Hepatic stellate cell (primary cell): ENCODE measurements at regions not wholly inside any gene's neighbourhood (a gene's known extent, or its start where the extent isn't known, plus 50 kb on each side); places are given as distances from the start of the nearest gene placed in this dataset.
A peak's percentile ranks its signal among the peaks of the same experiment; 100 is the strongest.
"Not testable (repeated sequence)": the region's sequence is repeated elsewhere in the genome, so short reads cannot be mapped to it uniquely, and the experiment has no call there.

Source experiments
- DNase-seq: peaks from one replicate; pipeline ENCODE4 v3.0.0; 2011; ENCODE audit warnings: low spot score

GRCh38 chr7:32816409-32816948, 75.1 kb downstream of the KBTBD2 start:
- DNase-seq: not testable (repeated sequence)

- not testable (repeated sequence) for DNase-seq
Measured at GRCh38 chr7:32814779-32815178, 76.8 kb downstream of the KBTBD2 start.

GRCh38 chr7:32809871-32810270, 81.7 kb downstream of the KBTBD2 start:
- no peak for DNase-seq

GRCh38 chr7:32809347-32809746, 82.2 kb downstream of the KBTBD2 start:
- no peak for DNase-seq

GRCh38 chr7:32803406-32804141, 88.0 kb downstream of the KBTBD2 start:
- no peak for DNase-seq

- no peak for DNase-seq
Measured at GRCh38 chr7:32802305-32802910, 89.2 kb downstream of the KBTBD2 start.

GRCh38 chr7:32793053-32793452, 98.5 kb downstream of the KBTBD2 start:
- not testable (repeated sequence) for DNase-seq

- peak; percentile 49 for DNase-seq
Measured at GRCh38 chr7:32790766-32791430, 100.7 kb downstream of the KBTBD2 start.

GRCh38 chr7:32789266-32789665, 102.3 kb downstream of the KBTBD2 start:
- DNase-seq: not testable (repeated sequence)

GRCh38 chr7:32788174-32788573, 103.4 kb downstream of the KBTBD2 start:
- not testable (repeated sequence) for DNase-seq

- not testable (repeated sequence) for DNase-seq
Measured at GRCh38 chr7:32785365-32785944, 106.1 kb downstream of the KBTBD2 start.

GRCh38 chr7:32779895-32780294, 111.7 kb downstream of the KBTBD2 start:
- DNase-seq: not testable (repeated sequence)

- DNase-seq: no peak
Measured at GRCh38 chr7:32779167-32779566, 112.4 kb downstream of the KBTBD2 start.

- not testable (repeated sequence) for DNase-seq
Measured at GRCh38 chr7:32777041-32777666, 114.4 kb downstream of the KBTBD2 start.

- not testable (repeated sequence) for DNase-seq
Measured at GRCh38 chr7:32776318-32776717, 115.2 kb downstream of the KBTBD2 start.

- DNase-seq: not testable (repeated sequence)
Measured at GRCh38 chr7:32775809-32776208, 115.8 kb downstream of the KBTBD2 start.

GRCh38 chr7:32774541-32774951, 117.0 kb downstream of the KBTBD2 start:
- no peak for DNase-seq

- DNase-seq: not testable (repeated sequence)
Measured at GRCh38 chr7:32768866-32769510, 122.6 kb downstream of the KBTBD2 start.

- DNase-seq: not testable (repeated sequence)
Measured at GRCh38 chr7:32768338-32768737, 123.2 kb downstream of the KBTBD2 start.

GRCh38 chr7:32765649-32766251, 125.8 kb downstream of the KBTBD2 start:
- DNase-seq: not testable (repeated sequence)

- no peak for DNase-seq
Measured at GRCh38 chr7:32765185-32765584, 126.4 kb downstream of the KBTBD2 start.
